K562 (cell line): ENCODE measurements at regions not wholly inside any gene's neighbourhood (a gene's known extent, or its start where the extent isn't known, plus 50 kb on each side); places are given as distances from the start of the nearest gene placed in this dataset.

ENCODE experiments used
- ATF1 ChIP-seq, 2 experiments: fragments of 450-650 bp in 1 of 2; IDR thresholded peaks; 2 replicates each; pipeline ENCODE4 v1.6.1; 2016; ENCODE audit warnings: missing compliant biosample characterization in 1 of 2, missing genetic modification characterization in 1 of 2
- CHD1 ChIP-seq: fragments of 200-600 bp; sonication (generic); IDR thresholded peaks from one replicate; pipeline ENCODE4 v1.6.1; 2012; ENCODE audit warnings: mild to moderate bottlenecking, moderate library complexity, low read length, inconsistent platforms
- CREB1 ChIP-seq, 2 experiments: sonication (generic) in 1 of 2; formaldehyde crosslinking in 1 of 2; IDR thresholded peaks; 2 replicates each; pipeline versions ENCODE4 v1.6.1 to v1.8.0; 2012 to 2022; ENCODE audit warnings: inconsistent platforms in 1 of 2, mild to moderate bottlenecking in 1 of 2, missing genetic modification reagents in 1 of 2, moderate library complexity in 1 of 2
- CTCF ChIP-seq, 3 experiments: IDR thresholded peaks in 2 of 3; conservative IDR thresholded peaks in 1 of 3; 2 replicates each; pipeline ENCODE4 v1.5.1; 2011 to 2012; ENCODE audit warnings: low read length in 3 of 3, mild to moderate bottlenecking in 3 of 3, control low read depth in 2 of 3, improper control_type of control experiment in 1 of 3, inconsistent platforms in 1 of 3, low read depth in 1 of 3, mixed read lengths in 1 of 3, moderate library complexity in 1 of 3; ENCODE audit not compliant: insufficient read depth in 2 of 3
- EZH2 ChIP-seq: IDR thresholded peaks from 2 replicates; pipeline ENCODE4 v1.6.1; 2012; ENCODE audit warnings: low read depth, mild to moderate bottlenecking, inconsistent platforms, low read length, borderline replicate concordance
- FOXK2 ChIP-seq, 2 experiments: fragments of 450-650 bp; IDR thresholded peaks in 1 of 2; conservative IDR thresholded peaks in 1 of 2; 2 replicates each; pipeline ENCODE4 v1.6.1; 2016; ENCODE audit warnings: low read depth in 2 of 2, mild to moderate bottlenecking in 1 of 2
- JUN ChIP-seq, 2 experiments: sonication (generic) in 1 of 2; formaldehyde crosslinking in 1 of 2; IDR thresholded peaks; 2 replicates each; pipeline versions ENCODE4 v1.6.1 to v1.8.0; 2012 to 2022; ENCODE audit warnings: borderline replicate concordance in 2 of 2, mild to moderate bottlenecking in 2 of 2, improper control_type of control experiment in 1 of 2, low read depth in 1 of 2, low read length in 1 of 2, missing genetic modification reagents in 1 of 2
- MEIS2 ChIP-seq: fragments of 450-650 bp; IDR thresholded peaks from 2 replicates; pipeline ENCODE4 v1.6.1; 2014; ENCODE audit warnings: mild to moderate bottlenecking; ENCODE audit not compliant: partially characterized antibody
- NFXL1 ChIP-seq: fragments of 450-650 bp; formaldehyde crosslinking; IDR thresholded peaks from 2 replicates; pipeline ENCODE4 v1.4.0; 2021; ENCODE audit warnings: mild to moderate bottlenecking
- POLR2A ChIP-seq: fragments of 450-650 bp; conservative IDR thresholded peaks from 2 replicates; pipeline ENCODE4 v1.6.1; 2016
- TFAM ChIP-seq: fragments of 250-450 bp; sonication (Bioruptor Pico); conservative IDR thresholded peaks from 2 replicates; pipeline ENCODE4 v1.5.0; 2021; ENCODE audit warnings: mild to moderate bottlenecking, moderate library complexity
- ZC3H4 ChIP-seq: sonication (generic); formaldehyde crosslinking; IDR thresholded peaks from 2 replicates; pipeline ENCODE4 v1.9.0; 2021; ENCODE audit warnings: missing genetic modification reagents, borderline replicate concordance
- ZZZ3 ChIP-seq: fragments of 450-650 bp; IDR thresholded peaks from 2 replicates; pipeline ENCODE4 v1.6.1; 2016; ENCODE audit warnings: antibody characterized with exemption, mild to moderate bottlenecking, moderate library complexity
- TF ChIP-seq, protein P1 (sequence below), 2 experiments: fragments of 450-650 bp; formaldehyde crosslinking in 1 of 2; IDR thresholded peaks; 2 replicates each; pipeline versions ENCODE4 v1.4.0 to v1.6.1; 2014 to 2020; ENCODE audit warnings: mild to moderate bottlenecking in 2 of 2, borderline replicate concordance in 1 of 2, low read depth in 1 of 2

DNA sequence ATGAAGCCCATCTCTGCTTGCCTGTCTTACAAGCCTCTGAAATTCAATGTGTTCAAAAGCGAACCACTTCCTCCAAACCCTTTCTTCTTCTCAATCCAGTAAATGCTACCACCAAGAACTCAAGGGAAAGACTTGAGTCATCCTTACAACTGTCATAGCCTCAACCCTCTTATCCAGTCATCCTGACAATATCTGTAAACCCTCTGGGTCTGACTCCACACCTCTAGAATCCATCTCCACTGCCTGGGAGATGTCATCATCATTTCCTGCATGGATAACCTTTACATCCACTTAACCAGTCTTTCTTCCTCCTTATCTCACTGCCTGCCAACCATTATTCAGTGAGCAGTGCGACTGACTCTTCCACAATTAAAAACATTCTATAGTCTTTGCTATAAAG, 441.1 kb downstream of the SETD4 start:
- TF ChIP-seq CTCF (IDR thresholded peaks at IDR 0.05 in 2 of 3, conservative IDR thresholded peaks at IDR 0.05 in 1 of 3; ENCODE audit: insufficient read depth in 2 of 3, low read depth in 1 of 3, low read length in 3 of 3) (no peak), ZC3H4 (CRISPR knock-in tag) (no peak), CHD1 (no peak), FOXK2 (conservative IDR thresholded peaks at IDR 0.05 in 1 of 2, IDR thresholded peaks at IDR 0.05 in 1 of 2; ENCODE audit: low read depth in 2 of 2) (no peak), ATF1 (CRISPR knock-in tag; IDR thresholded peaks at IDR 0.05) (no peak), ATF1 (tag; IDR thresholded peaks at IDR 0.05) (no peak), POLR2A (no peak), NFXL1 (CRISPR knock-in tag) (no peak), JUN (IDR thresholded peaks at IDR 0.05; ENCODE audit: borderline replicate concordance, low read depth, low read length) (peak; percentile 29; the same call in 1 of the 2 replicates), JUN (CRISPR knock-in tag; IDR thresholded peaks at IDR 0.05; ENCODE audit: borderline replicate concordance) (no peak), ZZZ3 (no peak), CREB1 (IDR thresholded peaks at IDR 0.05) (no peak), CREB1 (CRISPR knock-in tag; IDR thresholded peaks at IDR 0.05) (no peak), EZH2 (no peak), MEIS2 (peak; percentile 8), TFAM (no peak)
- TF ChIP-seq, protein P1, sequence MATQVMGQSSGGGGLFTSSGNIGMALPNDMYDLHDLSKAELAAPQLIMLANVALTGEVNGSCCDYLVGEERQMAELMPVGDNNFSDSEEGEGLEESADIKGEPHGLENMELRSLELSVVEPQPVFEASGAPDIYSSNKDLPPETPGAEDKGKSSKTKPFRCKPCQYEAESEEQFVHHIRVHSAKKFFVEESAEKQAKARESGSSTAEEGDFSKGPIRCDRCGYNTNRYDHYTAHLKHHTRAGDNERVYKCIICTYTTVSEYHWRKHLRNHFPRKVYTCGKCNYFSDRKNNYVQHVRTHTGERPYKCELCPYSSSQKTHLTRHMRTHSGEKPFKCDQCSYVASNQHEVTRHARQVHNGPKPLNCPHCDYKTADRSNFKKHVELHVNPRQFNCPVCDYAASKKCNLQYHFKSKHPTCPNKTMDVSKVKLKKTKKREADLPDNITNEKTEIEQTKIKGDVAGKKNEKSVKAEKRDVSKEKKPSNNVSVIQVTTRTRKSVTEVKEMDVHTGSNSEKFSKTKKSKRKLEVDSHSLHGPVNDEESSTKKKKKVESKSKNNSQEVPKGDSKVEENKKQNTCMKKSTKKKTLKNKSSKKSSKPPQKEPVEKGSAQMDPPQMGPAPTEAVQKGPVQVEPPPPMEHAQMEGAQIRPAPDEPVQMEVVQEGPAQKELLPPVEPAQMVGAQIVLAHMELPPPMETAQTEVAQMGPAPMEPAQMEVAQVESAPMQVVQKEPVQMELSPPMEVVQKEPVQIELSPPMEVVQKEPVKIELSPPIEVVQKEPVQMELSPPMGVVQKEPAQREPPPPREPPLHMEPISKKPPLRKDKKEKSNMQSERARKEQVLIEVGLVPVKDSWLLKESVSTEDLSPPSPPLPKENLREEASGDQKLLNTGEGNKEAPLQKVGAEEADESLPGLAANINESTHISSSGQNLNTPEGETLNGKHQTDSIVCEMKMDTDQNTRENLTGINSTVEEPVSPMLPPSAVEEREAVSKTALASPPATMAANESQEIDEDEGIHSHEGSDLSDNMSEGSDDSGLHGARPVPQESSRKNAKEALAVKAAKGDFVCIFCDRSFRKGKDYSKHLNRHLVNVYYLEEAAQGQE (IDR thresholded peaks at IDR 0.05; ENCODE audit: borderline replicate concordance), result no peak
- TF ChIP-seq, protein P1 (CRISPR knock-in tag; IDR thresholded peaks at IDR 0.05; ENCODE audit: low read depth), result no peak
